Stimulated activated naive CD8-positive, alpha-beta T cell treated with anti-CD3 and anti-CD28 coated beads, Interleukin-15, Interleukin-2, amounts not matched to agents 100 ng/mL and 50 ng/mL, for 24 hours (primary cell): ENCODE measurements at regions not wholly inside any gene's neighbourhood (a gene's known extent, or its start where the extent isn't known, plus 50 kb on each side); places are given as distances from the start of the nearest gene placed in this dataset.
"Not testable (repeated sequence)": the region's sequence is repeated elsewhere in the genome, so short reads cannot be mapped to it uniquely, and the experiment has no call there.

Source experiments
- H3K27ac Mint-ChIP-seq: one replicate; pipeline ENCODE4 v1.8.0; 2021; ENCODE audit warnings: mild to moderate bottlenecking, mixed read lengths
- H3K27me3 Mint-ChIP-seq: one replicate; pipeline ENCODE4 v1.8.0; 2021; ENCODE audit warnings: mixed read lengths
- H3K36me3 Mint-ChIP-seq: one replicate; pipeline ENCODE4 v1.8.0; 2021; ENCODE audit warnings: low read depth, mixed read lengths
- H3K4me1 Mint-ChIP-seq: one replicate; pipeline ENCODE4 v1.8.0; 2021; ENCODE audit warnings: low read depth, mixed read lengths
- H3K4me3 Mint-ChIP-seq: one replicate; pipeline ENCODE4 v1.8.0; 2021; ENCODE audit warnings: mild to moderate bottlenecking, mixed read lengths
- H3K9me3 Mint-ChIP-seq: one replicate; pipeline ENCODE4 v1.8.0; 2021; ENCODE audit warnings: mixed read lengths

GRCh38 chr16:29143739-29144668, 159.2 kb downstream of the LAT start:
- Mint-ChIP-seq H3K4me1 (peaks cover 21% of the 10 kb centered on the region), H3K36me3 (peaks cover 23% of the 10 kb centered on the region)
- not testable (repeated sequence) for H3K27ac Mint-ChIP-seq, H3K4me3 Mint-ChIP-seq, H3K27me3 Mint-ChIP-seq, H3K9me3 Mint-ChIP-seq

DNA sequence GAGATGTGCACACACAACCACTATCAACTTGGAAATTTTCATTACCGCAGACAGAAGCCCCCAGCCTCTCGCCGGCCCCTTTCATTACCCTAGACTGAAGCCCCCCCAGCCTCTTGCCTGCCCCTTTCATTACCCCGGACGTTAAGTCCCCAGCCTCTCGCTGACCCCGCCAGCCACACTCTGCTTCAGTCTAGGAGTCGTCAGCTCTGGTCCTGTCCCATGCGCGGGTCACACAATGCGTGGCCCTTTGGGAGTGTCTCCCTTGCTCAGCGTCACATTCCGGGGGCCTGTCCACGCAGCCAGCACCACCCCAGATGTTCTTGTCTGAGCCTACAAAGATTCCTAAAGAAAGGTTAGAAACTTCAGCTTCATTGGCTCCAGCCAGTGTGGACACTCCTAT, 157.7 kb downstream of the LAT start:
- H3K27me3 Mint-ChIP-seq, H3K4me3 Mint-ChIP-seq, H3K27ac Mint-ChIP-seq, H3K9me3 Mint-ChIP-seq, H3K4me1 Mint-ChIP-seq: not testable (repeated sequence)
- peaks cover 22% of the 10 kb centered on the region for H3K36me3 Mint-ChIP-seq

DNA sequence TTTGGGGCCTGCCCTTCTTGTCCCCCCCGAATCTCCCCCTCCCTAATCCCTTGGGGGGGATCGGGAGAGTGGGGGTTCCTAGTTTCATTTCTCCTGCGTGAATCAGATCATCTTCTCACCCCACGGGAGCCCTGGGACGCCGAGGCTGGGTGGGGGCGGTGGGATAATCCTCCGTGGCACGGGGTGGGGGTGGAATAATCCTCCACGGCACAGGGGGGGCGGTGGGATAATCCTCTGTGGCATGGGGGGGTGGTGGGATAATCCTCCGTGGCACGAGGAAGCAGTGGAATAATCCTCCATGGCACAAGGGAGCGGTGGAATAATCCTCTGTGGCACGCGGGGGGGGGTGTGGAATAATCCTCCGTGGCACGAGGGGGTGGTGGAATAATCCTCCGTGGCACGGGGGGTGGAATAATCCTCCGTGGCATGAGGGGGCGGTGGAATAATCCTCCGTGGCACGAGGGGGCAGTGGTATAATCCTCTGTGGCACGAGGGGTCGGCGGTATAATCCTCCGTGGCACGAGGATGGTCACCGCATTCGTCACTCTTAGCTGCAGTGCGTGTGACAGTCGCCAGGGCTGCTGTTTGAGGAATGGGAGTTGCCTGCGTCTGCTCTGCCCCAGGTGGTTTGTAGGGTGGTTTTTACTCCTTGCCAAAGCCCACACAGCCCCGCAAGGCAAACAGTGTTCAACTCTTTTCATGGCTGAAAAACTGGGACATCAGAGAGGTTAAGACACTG, 156.9 kb downstream of the LAT start:
- Mint-ChIP-seq H3K36me3 (peaks cover 22% of the 10 kb centered on the region), H3K27me3 (no peaks in the 10 kb centered on the region), H3K27ac (no peak overlapping the region), H3K9me3 (no peaks in the 10 kb centered on the region), H3K4me3 (no peak overlapping the region), H3K4me1 (peaks cover 3% of the 10 kb centered on the region)

GRCh38 chr16:29141121-29141520, 156.3 kb downstream of the LAT start:
- not testable (repeated sequence) for H3K4me1 Mint-ChIP-seq, H3K4me3 Mint-ChIP-seq, H3K27me3 Mint-ChIP-seq, H3K27ac Mint-ChIP-seq, H3K9me3 Mint-ChIP-seq
- peaks cover 25% of the 10 kb centered on the region for H3K36me3 Mint-ChIP-seq

DNA sequence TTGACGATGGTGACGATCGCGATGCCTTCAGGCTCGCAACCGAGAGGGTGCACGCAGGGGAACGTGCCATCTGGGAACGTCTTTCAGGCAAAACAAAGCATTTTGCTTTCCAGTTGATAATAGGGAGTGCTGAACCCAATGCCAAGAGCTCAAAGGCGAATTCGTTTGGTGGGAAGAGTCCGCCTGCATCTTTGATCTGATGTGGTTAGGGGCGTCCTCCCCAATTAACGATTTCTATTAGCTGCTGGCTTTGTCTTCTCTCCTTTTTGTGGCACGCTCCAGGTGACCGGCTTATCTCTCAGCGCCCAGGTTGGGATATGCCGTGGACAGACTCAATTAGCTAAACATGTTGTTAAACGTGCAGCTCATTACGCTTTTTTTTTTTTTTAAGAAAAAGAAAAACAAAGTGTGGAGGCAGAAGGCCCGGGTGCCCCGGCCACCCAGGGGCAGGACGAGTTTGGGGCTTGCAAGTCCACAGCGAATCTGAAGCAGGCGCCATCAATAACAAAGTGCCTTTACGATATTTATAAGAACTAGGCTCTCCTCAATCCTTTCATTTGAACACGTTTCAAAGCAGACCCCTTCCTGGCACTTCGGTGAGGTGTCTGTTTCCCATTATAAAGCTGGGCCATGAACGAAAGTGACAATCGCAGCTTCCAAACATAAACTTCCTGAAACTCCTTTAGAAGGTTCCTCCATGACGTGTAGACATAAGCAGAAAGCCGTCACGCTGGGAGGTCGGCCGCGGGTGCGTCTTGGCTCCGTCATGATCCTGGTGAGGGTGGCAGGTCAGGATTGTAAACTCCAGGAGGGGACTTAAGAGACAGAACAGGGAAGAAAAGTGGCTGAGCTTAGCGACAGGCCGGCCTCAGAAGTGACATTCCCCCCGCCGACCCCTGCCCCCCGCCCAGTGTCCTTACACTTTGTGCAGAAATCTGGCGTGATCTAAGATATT, 155.3 kb downstream of the LAT start:
- H3K27ac Mint-ChIP-seq, H3K27me3 Mint-ChIP-seq, H3K4me3 Mint-ChIP-seq, H3K4me1 Mint-ChIP-seq, H3K9me3 Mint-ChIP-seq: not testable (repeated sequence)
- H3K36me3 Mint-ChIP-seq: peaks cover 20% of the 10 kb centered on the region

DNA sequence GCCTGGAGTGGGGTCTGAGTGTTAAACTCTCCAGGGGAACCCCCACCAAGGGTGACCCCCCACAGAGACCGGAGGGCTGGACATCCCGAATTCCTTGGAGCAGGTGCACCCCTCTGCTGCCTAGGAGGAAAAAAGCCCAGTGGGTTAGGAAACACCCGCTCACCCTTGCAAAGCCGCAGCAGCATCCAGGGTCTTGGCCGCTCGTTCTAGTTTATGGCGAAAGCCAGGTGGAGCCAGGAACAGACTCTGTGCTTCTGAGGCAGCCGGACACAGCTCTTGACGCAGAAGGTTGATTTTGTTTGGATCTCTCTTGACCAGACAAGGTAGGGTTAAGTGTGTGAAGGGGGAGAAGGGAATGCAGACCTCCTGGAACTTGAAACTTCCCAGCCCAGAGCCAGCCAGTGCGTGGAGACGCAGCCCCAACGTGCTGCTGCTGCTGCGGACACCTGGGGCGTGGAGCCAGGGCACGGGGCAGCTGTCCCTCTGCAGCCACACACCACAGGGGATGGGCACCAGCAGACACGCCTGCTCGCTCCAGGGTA, 154.5 kb downstream of the LAT start:
- Mint-ChIP-seq H3K4me1 (peaks cover 3% of the 10 kb centered on the region), H3K27ac (no peak overlapping the region), H3K27me3 (no peaks in the 10 kb centered on the region), H3K9me3 (no peaks in the 10 kb centered on the region), H3K4me3 (no peak overlapping the region), H3K36me3 (peaks cover 20% of the 10 kb centered on the region)

GRCh38 chr16:29138698-29139097, 153.8 kb downstream of the LAT start:
- H3K4me1 Mint-ChIP-seq, H3K9me3 Mint-ChIP-seq, H3K4me3 Mint-ChIP-seq, H3K27me3 Mint-ChIP-seq, H3K27ac Mint-ChIP-seq: not testable (repeated sequence)
- peaks cover 19% of the 10 kb centered on the region for H3K36me3 Mint-ChIP-seq

DNA sequence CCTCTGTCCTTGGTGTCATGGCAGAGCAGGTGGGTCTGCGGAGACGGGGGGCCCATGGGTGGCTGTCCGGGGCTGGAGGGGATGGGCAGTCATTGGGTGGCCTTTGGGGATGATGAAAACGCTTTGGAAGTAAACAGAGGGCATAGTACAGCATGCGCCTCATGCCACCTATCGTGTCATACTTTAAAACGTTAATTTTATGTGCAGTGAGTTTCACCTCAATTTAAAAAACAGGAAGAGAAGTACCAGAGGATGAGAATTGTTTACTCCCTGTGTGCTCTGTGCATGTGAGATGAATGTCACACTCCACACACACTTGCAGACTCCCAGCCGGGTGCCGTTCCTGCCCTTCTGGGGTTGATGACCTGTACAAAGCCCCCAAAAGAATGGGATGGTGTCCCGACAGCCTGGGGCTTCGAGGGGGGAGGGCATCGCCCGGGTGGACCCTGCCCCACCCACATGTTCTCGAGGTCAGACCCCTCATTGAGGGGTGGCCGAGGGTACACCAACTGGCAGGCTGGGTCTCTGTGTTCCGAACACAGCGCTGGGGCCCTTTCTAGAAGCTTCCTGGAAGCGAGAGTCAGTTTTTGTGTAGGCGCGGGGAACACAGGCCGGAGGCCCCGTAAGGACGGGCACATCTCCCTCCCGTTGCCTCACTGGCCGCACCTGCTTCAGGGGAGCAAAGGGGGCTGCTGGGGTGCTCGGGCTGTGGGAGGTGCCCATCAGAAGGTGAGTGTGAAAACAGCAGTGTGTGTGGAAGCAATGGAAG, 153.2 kb downstream of the LAT start:
- H3K4me1 Mint-ChIP-seq, H3K27me3 Mint-ChIP-seq, H3K9me3 Mint-ChIP-seq, H3K4me3 Mint-ChIP-seq, H3K27ac Mint-ChIP-seq: not testable (repeated sequence)
- H3K36me3 Mint-ChIP-seq: peaks cover 19% of the 10 kb centered on the region

GRCh38 chr16:29137461-29137860, 152.6 kb downstream of the LAT start:
- not testable (repeated sequence) for H3K27me3 Mint-ChIP-seq, H3K27ac Mint-ChIP-seq, H3K4me3 Mint-ChIP-seq, H3K4me1 Mint-ChIP-seq, H3K9me3 Mint-ChIP-seq
- peaks cover 16% of the 10 kb centered on the region for H3K36me3 Mint-ChIP-seq

DNA sequence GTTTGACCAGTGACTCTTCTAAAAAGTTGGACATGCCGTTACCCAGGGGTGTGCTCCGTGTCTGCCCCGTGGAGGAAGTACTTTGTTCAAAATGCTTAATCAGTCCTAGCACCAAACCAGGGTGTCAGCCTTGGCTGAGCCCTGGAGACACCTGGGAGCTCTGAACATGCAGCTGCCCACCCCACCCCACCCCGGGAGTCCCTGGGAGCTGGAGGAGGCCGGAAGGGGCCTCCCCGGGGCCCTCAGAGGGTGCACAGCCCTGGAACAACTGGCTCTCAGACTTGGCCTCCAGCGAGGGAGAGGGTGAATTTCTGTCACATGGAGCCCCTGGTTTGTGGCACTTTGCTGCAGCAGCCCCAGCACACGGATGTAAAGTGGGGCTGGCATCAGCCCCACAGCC, 152.1 kb downstream of the LAT start:
- not testable (repeated sequence) for H3K4me1 Mint-ChIP-seq, H3K27me3 Mint-ChIP-seq, H3K9me3 Mint-ChIP-seq, H3K4me3 Mint-ChIP-seq, H3K27ac Mint-ChIP-seq
- H3K36me3 Mint-ChIP-seq: peaks cover 15% of the 10 kb centered on the region

DNA sequence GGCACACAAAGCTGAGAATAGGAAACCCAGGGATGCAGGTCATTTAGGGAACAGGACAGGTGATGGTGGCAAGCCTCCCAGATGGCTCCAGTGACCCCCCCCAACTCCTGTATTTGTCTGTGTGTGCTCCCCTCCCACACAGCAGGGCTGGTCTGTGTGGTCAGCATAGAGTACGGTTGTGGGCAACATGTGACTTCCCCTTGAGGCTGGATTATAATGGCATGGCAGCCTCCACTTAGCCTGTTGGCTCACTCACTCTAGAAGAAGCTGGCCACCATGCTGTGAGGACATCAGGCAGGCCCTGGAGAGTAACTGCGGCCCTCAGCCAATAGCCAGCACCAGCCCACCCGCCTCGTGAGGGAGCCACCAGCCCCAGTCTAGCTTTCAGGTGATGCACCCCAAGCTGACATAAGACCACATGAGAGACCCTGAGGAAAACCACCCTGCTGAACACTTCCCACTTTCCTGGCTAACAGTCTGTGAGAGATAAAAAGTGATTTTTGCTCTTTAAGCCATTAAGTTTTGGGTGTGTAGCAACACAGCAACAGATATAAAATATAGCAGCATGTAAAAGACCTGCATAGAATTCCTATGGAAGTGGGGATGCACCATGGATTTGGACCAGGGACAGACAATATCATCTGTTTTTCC, 151.3 kb downstream of the LAT start:
- H3K36me3 Mint-ChIP-seq: peaks cover 15% of the 10 kb centered on the region
- H3K27ac Mint-ChIP-seq, H3K9me3 Mint-ChIP-seq, H3K4me1 Mint-ChIP-seq, H3K27me3 Mint-ChIP-seq, H3K4me3 Mint-ChIP-seq: not testable (repeated sequence)

GRCh38 chr16:29135098-29135497, 150.2 kb downstream of the LAT start:
- H3K9me3 Mint-ChIP-seq, H3K27ac Mint-ChIP-seq, H3K27me3 Mint-ChIP-seq, H3K4me3 Mint-ChIP-seq, H3K4me1 Mint-ChIP-seq: not testable (repeated sequence)
- peaks cover 12% of the 10 kb centered on the region for H3K36me3 Mint-ChIP-seq

DNA sequence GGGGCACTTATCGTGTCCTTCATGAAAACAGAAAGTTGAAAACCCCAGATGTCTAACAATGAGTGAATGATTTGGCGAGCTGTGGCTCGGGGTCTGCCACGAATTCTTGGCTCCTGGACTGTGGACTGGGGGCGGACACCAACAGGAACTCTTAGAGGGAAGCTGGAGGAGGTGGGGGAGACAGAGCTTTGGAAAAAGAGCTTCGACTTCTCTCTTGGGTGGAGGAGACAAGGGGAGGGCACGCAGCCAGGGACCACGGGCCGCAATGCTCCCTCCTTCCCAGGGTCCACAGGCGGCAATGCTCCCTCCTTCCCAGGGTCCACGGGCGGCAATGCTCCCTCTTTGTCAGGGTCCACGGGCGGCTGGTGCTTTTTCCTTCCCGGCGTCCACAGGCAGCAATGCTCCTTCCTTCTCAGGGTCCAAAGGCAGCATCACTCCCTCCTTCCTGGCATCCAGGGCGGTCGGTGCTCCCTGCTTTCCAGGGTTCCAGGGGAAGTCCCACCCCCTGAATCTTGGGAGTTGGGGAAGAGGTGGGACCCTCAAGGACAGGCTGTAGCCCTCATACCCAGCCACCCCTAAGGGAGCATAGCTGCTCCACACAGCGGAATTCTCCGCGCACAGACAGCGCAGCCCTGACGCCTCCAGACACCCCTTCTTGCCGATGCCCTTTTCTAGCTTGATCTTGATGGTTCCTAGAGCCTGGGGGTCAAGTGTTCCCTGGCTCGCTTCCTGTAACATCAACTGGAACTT, 149.0 kb downstream of the LAT start:
- not testable (repeated sequence) for H3K4me1 Mint-ChIP-seq, H3K27ac Mint-ChIP-seq, H3K9me3 Mint-ChIP-seq, H3K4me3 Mint-ChIP-seq, H3K27me3 Mint-ChIP-seq
- peaks cover 12% of the 10 kb centered on the region for H3K36me3 Mint-ChIP-seq
